H1 (cell line): ENCODE measurements at regions not wholly inside any gene's neighbourhood (a gene's known extent, or its start where the extent isn't known, plus 50 kb on each side); places are given as distances from the start of the nearest gene placed in this dataset.

ENCODE experiments used
- EZH2 ChIP-seq: fragments of 200-600 bp; sonication (generic); IDR thresholded peaks from 2 replicates; pipeline ENCODE4 v1.7.1; 2012; ENCODE audit warnings: low read depth, mild to moderate bottlenecking, moderate library complexity, low read length, inconsistent platforms; ENCODE audit not compliant: severe bottlenecking
- SIN3A ChIP-seq, 2 experiments: IDR thresholded peaks in 1 of 2; conservative IDR thresholded peaks in 1 of 2; 2 replicates each; pipeline ENCODE4 v1.6.1; 2011 to 2012; ENCODE audit warnings: low read length in 2 of 2, improper control_type of control experiment in 1 of 2, low read depth in 1 of 2, mild to moderate bottlenecking in 1 of 2

DNA sequence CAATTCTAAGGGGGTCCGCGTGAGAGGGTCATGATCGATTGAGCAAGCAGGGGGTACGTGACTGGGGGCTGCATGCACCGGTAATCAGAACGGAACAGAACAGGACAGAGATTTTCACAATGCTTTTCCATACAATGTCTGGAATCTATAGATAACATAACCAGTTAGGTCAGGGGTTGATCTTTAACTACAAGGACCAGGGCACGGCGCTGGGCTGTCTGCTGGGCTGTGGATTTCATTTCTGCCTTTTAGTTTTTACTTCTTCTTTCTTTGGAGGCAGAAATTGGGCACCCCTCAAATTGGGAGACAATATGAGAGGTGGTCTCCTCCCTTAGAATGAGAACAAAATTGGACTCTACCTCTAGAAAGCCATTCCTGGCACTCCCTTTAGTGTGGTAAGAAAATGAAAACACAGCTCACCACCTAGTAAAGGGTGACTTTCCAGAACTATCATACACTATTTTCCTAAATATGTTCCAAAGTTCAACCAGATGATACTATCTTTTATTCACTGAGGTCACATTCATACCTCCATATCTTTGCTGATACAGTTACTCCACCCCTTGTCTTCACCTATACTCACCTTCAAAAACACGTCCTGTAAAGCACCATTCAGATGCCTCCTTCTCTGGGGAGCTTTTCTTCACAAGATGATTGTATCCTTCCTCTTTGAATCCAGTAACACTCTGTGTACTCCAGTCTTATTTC is 1058.3 kb upstream of the SLIT2 start:
- TF ChIP-seq SIN3A (conservative IDR thresholded peaks at IDR 0.05 in 1 of 2, IDR thresholded peaks at IDR 0.05 in 1 of 2; ENCODE audit: low read depth in 1 of 2, low read length in 2 of 2) (no peak), EZH2 (no peak)
